Skeletal muscle tissue (tissue), 3 donors: ENCODE measurements at regions not wholly inside any gene's neighbourhood (a gene's known extent, or its start where the extent isn't known, plus 50 kb on each side); places are given as distances from the start of the nearest gene placed in this dataset.
A peak's percentile ranks its signal among the peaks of the same experiment; 100 is the strongest.

Experiments used
- H3K27ac ChIP-seq: one replicate; pipeline ENCODE4 v1.7.0; 2013; ENCODE audit warnings: mild to moderate bottlenecking, low read depth, low read length, inconsistent platforms
- H3K27me3 ChIP-seq, 3 donors: one replicate each; pipeline ENCODE4 v1.7.0; 2013; ENCODE audit warnings: low read length in 3 of 3; ENCODE audit not compliant: control insufficient read depth in 3 of 3, insufficient read depth in 3 of 3
- H3K36me3 ChIP-seq, 3 donors: one replicate each; pipeline ENCODE4 v1.7.0; 2013; ENCODE audit warnings: low read length in 3 of 3; ENCODE audit not compliant: control insufficient read depth in 3 of 3, insufficient read depth in 3 of 3
- H3K4me1 ChIP-seq, 3 donors: one replicate each; pipeline ENCODE4 v1.7.0; 2013; ENCODE audit warnings: low read length in 3 of 3, mild to moderate bottlenecking in 3 of 3; ENCODE audit not compliant: control insufficient read depth in 3 of 3, insufficient read depth in 3 of 3
- H3K4me3 ChIP-seq, 3 donors: one replicate each; pipeline ENCODE4 v1.7.0; 2013; ENCODE audit warnings: low read length in 3 of 3
- H3K9ac ChIP-seq, 3 donors: one replicate each; pipeline ENCODE4 v1.7.0; 2013; ENCODE audit warnings: low read length in 3 of 3, mild to moderate bottlenecking in 3 of 3, moderate library complexity in 2 of 3, low read depth in 1 of 3
- H3K9me3 ChIP-seq, 3 donors: one replicate each; pipeline ENCODE4 v1.7.0; 2013; ENCODE audit warnings: low read length in 3 of 3; ENCODE audit not compliant: control insufficient read depth in 3 of 3
- donor health status: Osteomylitis.

DNA sequence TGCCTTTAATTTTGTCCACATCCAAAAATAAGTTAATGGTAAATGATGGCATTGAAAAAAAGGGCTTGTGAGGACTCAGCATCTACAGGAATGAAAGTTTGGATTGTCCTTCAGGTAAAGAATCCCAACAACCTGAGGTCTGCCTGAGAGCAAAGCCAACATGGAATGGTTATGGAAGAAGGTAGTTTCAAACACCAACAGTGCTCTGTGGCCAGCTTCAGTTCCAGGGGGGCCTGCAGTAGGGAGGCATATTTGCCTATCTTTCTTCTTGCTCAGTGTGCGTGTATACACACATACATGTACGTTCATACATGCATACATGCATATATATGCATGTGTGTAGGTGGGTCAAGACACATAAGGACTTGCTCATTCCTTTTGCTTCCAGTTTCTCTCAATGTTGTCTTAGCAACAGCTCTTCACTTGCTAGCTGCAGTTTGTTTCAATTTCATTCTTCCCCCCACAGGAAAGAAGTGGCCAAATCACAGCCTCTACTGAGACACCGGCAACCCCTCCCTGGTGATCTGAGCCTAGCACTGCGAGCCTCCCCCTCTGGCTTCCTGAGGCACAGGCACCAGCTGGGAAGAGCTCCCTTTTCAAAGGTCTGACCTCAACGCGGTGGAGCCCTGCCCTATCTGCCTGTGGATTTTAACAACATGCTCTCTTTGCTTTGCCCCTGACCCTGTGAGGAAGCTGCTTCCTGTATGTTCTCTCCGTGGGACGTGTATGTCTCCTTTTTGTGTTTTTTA is 146.2 kb downstream of the KLF13 start:
- Histone ChIP-seq H3K4me3 (no peak overlapping the region), H3K4me1 (peaks cover 4 to 7% (median 5%) of the 10 kb centered on the region in 3 donors), H3K36me3 (no peaks in the 10 kb centered on the region), H3K27ac (no peak overlapping the region), H3K9me3 (no peaks in the 10 kb centered on the region), H3K27me3 (peaks cover 0 to 4% (median 0%) of the 10 kb centered on the region in 3 donors), H3K9ac (peak overlapping the region in 1 of 3 donors; percentile 28)

- Histone ChIP-seq H3K27me3 (peaks cover 0 to 4% (median 0%) of the 10 kb centered on the region in 3 donors), H3K4me1 (peaks cover 4 to 7% (median 5%) of the 10 kb centered on the region in 3 donors), H3K9me3 (no peaks in the 10 kb centered on the region), H3K36me3 (no peaks in the 10 kb centered on the region), H3K27ac (no peak overlapping the region), H3K4me3 (no peak overlapping the region), H3K9ac (peak overlapping the region in 1 of 3 donors; percentile 28)
These were observed 146.9 kb downstream of the KLF13 start for GRCh38 chr15:31473385-31474058.

DNA sequence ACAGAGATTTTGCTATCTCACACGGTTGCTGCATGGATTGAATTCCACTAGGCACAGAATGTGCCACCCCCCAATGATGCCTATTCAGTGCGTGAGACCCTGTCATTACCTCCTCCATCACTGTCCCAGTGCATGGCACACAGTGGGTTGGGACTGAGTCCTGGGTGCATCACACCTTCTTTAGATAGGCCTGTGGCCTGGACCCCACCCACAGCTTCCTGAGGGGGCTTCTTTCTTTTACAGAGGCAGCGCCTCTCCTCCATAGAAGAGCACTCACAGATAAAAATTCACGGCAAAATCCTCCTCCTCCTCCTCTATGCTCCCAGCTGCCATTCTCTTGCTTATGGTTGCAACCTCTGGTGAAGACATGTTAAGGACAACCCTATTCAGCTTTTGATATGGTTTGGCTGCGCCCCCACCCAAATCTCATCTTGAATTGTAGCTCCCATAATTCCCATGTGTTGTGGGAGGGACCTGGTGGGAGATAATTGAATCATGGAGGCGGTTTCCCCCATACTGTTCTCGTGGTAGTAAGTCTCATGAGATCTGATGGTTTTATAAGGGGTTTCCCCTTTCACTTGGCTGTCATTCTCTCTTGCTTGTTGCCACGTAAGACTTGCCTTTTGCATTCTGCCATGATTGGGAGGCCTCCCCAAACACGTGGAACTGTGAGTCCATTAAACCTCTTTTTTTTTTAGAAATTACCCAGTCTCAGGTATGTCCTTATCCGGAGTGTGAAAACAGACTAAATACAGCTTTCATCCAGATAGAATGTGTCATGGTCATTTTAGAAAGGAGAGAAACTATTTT is 147.6 kb downstream of the KLF13 start:
- peaks cover 0 to 2% (median 0%) of the 10 kb centered on the region in 3 donors for H3K27me3 ChIP-seq
- H3K9me3 ChIP-seq: no peaks in the 10 kb centered on the region
- H3K36me3 ChIP-seq: no peaks in the 10 kb centered on the region
- H3K4me3 ChIP-seq: no peak overlapping the region
- H3K27ac ChIP-seq: no peak overlapping the region
- H3K9ac ChIP-seq: no peak overlapping the region
- peaks cover 4 to 7% (median 5%) of the 10 kb centered on the region in 3 donors for H3K4me1 ChIP-seq

- no peak overlapping the region for H3K4me3 ChIP-seq
- no peak overlapping the region for H3K27ac ChIP-seq
- H3K27me3 ChIP-seq: peaks cover 0 to 6% (median 2%) of the 10 kb centered on the region in 3 donors
- peaks cover 5 to 12% (median 11%) of the 10 kb centered on the region in 3 donors for H3K4me1 ChIP-seq
- no peaks in the 10 kb centered on the region for H3K36me3 ChIP-seq
- no peak overlapping the region for H3K9ac ChIP-seq
- no peaks in the 10 kb centered on the region for H3K9me3 ChIP-seq
These were observed 149.7 kb downstream of the KLF13 start for GRCh38 chr15:31476236-31476810.

DNA sequence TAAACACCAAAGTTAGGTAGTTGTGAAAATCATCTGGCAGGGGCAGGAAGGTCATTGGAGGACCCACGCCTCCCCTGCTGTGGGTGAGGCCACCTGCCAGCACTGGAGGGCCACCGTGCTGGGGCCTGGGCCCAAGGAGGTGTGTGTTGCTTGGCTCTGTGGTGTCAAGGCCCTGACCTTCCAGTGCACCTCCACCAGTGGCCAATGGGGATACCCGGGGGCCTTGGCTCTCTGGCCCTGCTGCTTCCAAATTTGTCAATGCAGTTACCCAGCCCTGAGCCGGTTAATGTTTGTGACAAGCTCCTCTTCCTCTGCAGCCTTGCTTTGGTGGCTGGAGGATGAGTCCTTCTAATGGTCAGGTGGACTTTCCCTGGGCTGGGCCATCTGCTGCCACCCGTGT is 150.2 kb downstream of the KLF13 start:
- H3K4me1 ChIP-seq: peaks cover 5 to 12% (median 11%) of the 10 kb centered on the region in 3 donors
- no peaks in the 10 kb centered on the region for H3K36me3 ChIP-seq
- H3K9me3 ChIP-seq: no peaks in the 10 kb centered on the region
- H3K4me3 ChIP-seq: no peak overlapping the region
- peaks cover 1 to 7% (median 4%) of the 10 kb centered on the region in 3 donors for H3K27me3 ChIP-seq
- no peak overlapping the region for H3K27ac ChIP-seq
- no peak overlapping the region for H3K9ac ChIP-seq

GRCh38 chr15:31477301-31477700 is 150.7 kb downstream of the KLF13 start:
- H3K9me3 ChIP-seq: no peaks in the 10 kb centered on the region
- no peaks in the 10 kb centered on the region for H3K36me3 ChIP-seq
- no peak overlapping the region for H3K27ac ChIP-seq
- no peak overlapping the region for H3K4me3 ChIP-seq
- no peak overlapping the region for H3K9ac ChIP-seq
- peaks cover 1 to 12% (median 11%) of the 10 kb centered on the region in 3 donors for H3K4me1 ChIP-seq
- peaks cover 4 to 11% (median 6%) of the 10 kb centered on the region in 3 donors for H3K27me3 ChIP-seq

GRCh38 chr15:31477851-31478701 is 151.4 kb downstream of the KLF13 start:
- peaks cover 8 to 19% (median 12%) of the 10 kb centered on the region in 3 donors for H3K27me3 ChIP-seq
- H3K4me1 ChIP-seq: peaks cover 0 to 10% (median 8%) of the 10 kb centered on the region in 3 donors
- no peaks in the 10 kb centered on the region for H3K36me3 ChIP-seq
- H3K4me3 ChIP-seq: no peak overlapping the region
- no peak overlapping the region for H3K9ac ChIP-seq
- no peak overlapping the region for H3K27ac ChIP-seq
- H3K9me3 ChIP-seq: no peaks in the 10 kb centered on the region

GRCh38 chr15:31478702-31479221 is 152.1 kb downstream of the KLF13 start:
- no peaks in the 10 kb centered on the region for H3K36me3 ChIP-seq
- H3K9ac ChIP-seq: no peak overlapping the region
- peaks cover 8 to 19% (median 12%) of the 10 kb centered on the region in 3 donors for H3K27me3 ChIP-seq
- peaks cover 0 to 9% (median 6%) of the 10 kb centered on the region in 3 donors for H3K4me1 ChIP-seq
- H3K9me3 ChIP-seq: no peaks in the 10 kb centered on the region
- no peak overlapping the region for H3K27ac ChIP-seq
- H3K4me3 ChIP-seq: no peak overlapping the region
